Liver (tissue), 8 donors: ENCODE measurements at regions not wholly inside any gene's neighbourhood (a gene's known extent, or its start where the extent isn't known, plus 50 kb on each side); places are given as distances from the start of the nearest gene placed in this dataset.

Source experiments
- DNase-seq: peaks from one replicate; pipeline ENCODE4 v3.0.0-alpha.2; 2017; ENCODE audit warnings: low spot score
- H3K27ac ChIP-seq, 2 donors: one replicate each; pipeline ENCODE4 v1.7.0; 2013; ENCODE audit warnings: inconsistent platforms in 2 of 2, low read length in 2 of 2, control low read depth in 1 of 2, low read depth in 1 of 2, mild to moderate bottlenecking in 1 of 2
- H3K27me3 ChIP-seq, 4 donors: one replicate each; pipeline versions ENCODE4 v1.6.1 to v1.7.0; 2013; ENCODE audit warnings: low read length in 3 of 4, inconsistent platforms in 1 of 4, mild to moderate bottlenecking in 1 of 4, moderate library complexity in 1 of 4; ENCODE audit not compliant: control insufficient read depth in 4 of 4, insufficient read depth in 4 of 4
- H3K36me3 ChIP-seq, 4 donors: one replicate each; pipeline versions ENCODE4 v1.6.1 to v1.7.0; 2013; ENCODE audit warnings: low read length in 3 of 4, mild to moderate bottlenecking in 3 of 4, low read depth in 1 of 4, moderate library complexity in 1 of 4; ENCODE audit not compliant: control insufficient read depth in 4 of 4, insufficient read depth in 3 of 4
- H3K4me1 ChIP-seq, 4 donors: one replicate each; pipeline versions ENCODE4 v1.6.1 to v1.7.0; 2013; ENCODE audit warnings: low read length in 3 of 4, mild to moderate bottlenecking in 3 of 4, moderate library complexity in 1 of 4; ENCODE audit not compliant: control insufficient read depth in 4 of 4, insufficient read depth in 4 of 4
- H3K4me3 ChIP-seq, 3 donors: one replicate each; pipeline versions ENCODE4 v1.6.1 to v1.7.0; 2013; ENCODE audit warnings: low read length in 3 of 3, control low read depth in 1 of 3, low read depth in 1 of 3, mild to moderate bottlenecking in 1 of 3
- H3K9ac ChIP-seq, 2 donors: one replicate each; pipeline ENCODE4 v1.7.0; 2013; ENCODE audit warnings: low read length in 2 of 2, mild to moderate bottlenecking in 2 of 2, moderate library complexity in 2 of 2, control low read depth in 1 of 2, low read depth in 1 of 2
- H3K9me3 ChIP-seq, 4 donors: one replicate each; pipeline versions ENCODE4 v1.6.1 to v1.7.0; 2013; ENCODE audit warnings: low read length in 3 of 4; ENCODE audit not compliant: control insufficient read depth in 4 of 4
- EGR1 ChIP-seq, 2 donors: IDR thresholded peaks; 2 replicates each; pipeline ENCODE4 v1.6.1; 2016 to 2018; ENCODE audit warnings: antibody characterized with exemption in 2 of 2, low read depth in 2 of 2
- FOXA1 ChIP-seq: IDR thresholded peaks from 2 replicates; pipeline ENCODE4 v1.6.1; 2016; ENCODE audit warnings: antibody characterized with exemption
- FOXA2 ChIP-seq: IDR thresholded peaks from 2 replicates; pipeline ENCODE4 v1.6.1; 2016; ENCODE audit warnings: antibody characterized with exemption
- GABPA ChIP-seq, 2 donors: IDR thresholded peaks in 1 of 2; conservative IDR thresholded peaks in 1 of 2; 2 replicates each; pipeline ENCODE4 v1.6.1; 2016; ENCODE audit warnings: antibody characterized with exemption in 2 of 2, mild to moderate bottlenecking in 1 of 2, moderate library complexity in 1 of 2
- HNF4A ChIP-seq, 2 donors: conservative IDR thresholded peaks; 2 replicates each; pipeline ENCODE4 v1.6.1; 2016; ENCODE audit warnings: antibody characterized with exemption in 2 of 2, mild to moderate bottlenecking in 2 of 2
- HNF4G ChIP-seq: IDR thresholded peaks from 2 replicates; pipeline ENCODE4 v1.6.1; 2016; ENCODE audit warnings: antibody characterized with exemption
- JUND ChIP-seq, 2 donors: IDR thresholded peaks; 2 replicates each; pipeline ENCODE4 v1.6.1; 2016; ENCODE audit warnings: antibody characterized with exemption in 2 of 2
- NR2F2 ChIP-seq: IDR thresholded peaks from 2 replicates; pipeline ENCODE4 v1.6.1; 2016; ENCODE audit warnings: antibody characterized with exemption
- RAD21 ChIP-seq, 2 donors: IDR thresholded peaks; 2 replicates each; pipeline ENCODE4 v1.6.1; 2016; ENCODE audit warnings: antibody characterized with exemption in 2 of 2, mild to moderate bottlenecking in 2 of 2
- RXRA ChIP-seq, 2 donors: IDR thresholded peaks; 2 replicates each; pipeline ENCODE4 v1.6.1; 2017 to 2018; ENCODE audit warnings: antibody characterized with exemption in 2 of 2, mild to moderate bottlenecking in 1 of 2
- SP1 ChIP-seq: IDR thresholded peaks from 2 replicates; pipeline ENCODE4 v1.6.1; 2018; ENCODE audit warnings: antibody characterized with exemption, mild to moderate bottlenecking
- TAF1 ChIP-seq: conservative IDR thresholded peaks from 2 replicates; pipeline ENCODE4 v1.6.1; 2016; ENCODE audit warnings: antibody characterized with exemption, mild to moderate bottlenecking
- YY1 ChIP-seq: IDR thresholded peaks from 2 replicates; pipeline ENCODE4 v1.6.1; 2016; ENCODE audit warnings: antibody characterized with exemption, mild to moderate bottlenecking
- WGBS: extraction: QIAGEN DNeasy Blood & Tissue Kit; methylation state at CpG from one replicate; pipeline ENCODE4 v1.1.7; 2013; 5-methylcytosine and 5-hydroxymethylcytosine counted together
- TF ChIP-seq, protein P1 (sequence below): IDR thresholded peaks from 2 replicates; pipeline ENCODE4 v1.6.1; 2016; ENCODE audit warnings: antibody characterized with exemption, mild to moderate bottlenecking
- TF ChIP-seq, protein P2 (sequence below): IDR thresholded peaks from 2 replicates; pipeline ENCODE4 v1.6.1; 2016; ENCODE audit warnings: antibody characterized with exemption
- TF ChIP-seq, protein P3 (sequence below): IDR thresholded peaks from 2 replicates; pipeline ENCODE4 v1.6.1; 2016; ENCODE audit warnings: antibody characterized with exemption
- TF ChIP-seq, protein P4 (sequence below): IDR thresholded peaks from 2 replicates; pipeline ENCODE4 v1.6.1; 2016; ENCODE audit warnings: antibody characterized with exemption
- TF ChIP-seq, protein P5 (sequence below): fragments of 150-350 bp; IDR thresholded peaks from 2 replicates; pipeline ENCODE4 v1.5.1; 2017; ENCODE audit warnings: improper control_type of control experiment, low read depth, low read length; ENCODE audit not compliant: missing input control
- donor health status: healthy.
- donor health status: healthy.
- donor health status: healthy.
- donor health status: healthy.
- donor health status: healthy.

DNA sequence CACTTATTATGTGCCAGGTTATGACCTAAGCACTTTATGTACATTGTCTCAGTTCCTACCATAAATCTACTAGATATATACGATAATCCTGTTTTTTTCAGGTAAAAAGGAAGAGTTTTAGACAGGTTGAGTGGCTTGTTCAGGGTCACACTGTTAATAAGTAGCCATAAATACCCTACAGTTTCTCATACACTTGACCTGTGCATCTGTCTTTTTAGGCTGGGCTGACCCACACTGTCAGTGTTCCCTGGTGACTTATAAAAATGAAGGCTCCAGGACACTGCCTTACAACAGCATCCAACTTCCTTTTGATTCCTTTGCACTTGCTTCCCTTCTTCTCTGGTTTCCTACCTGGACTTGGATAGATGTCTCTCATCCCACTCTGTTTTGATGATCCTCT lies 78.2 kb upstream of the PAQR3 start:
- DNase-seq: no peak
- H3K4me3 ChIP-seq: no peak overlapping the region
- no peaks in the 10 kb centered on the region for H3K36me3 ChIP-seq
- 51% methylated on average over 1 of the region's 1 CpG for WGBS
- no peaks in the 10 kb centered on the region for H3K27me3 ChIP-seq
- no peaks in the 10 kb centered on the region for H3K4me1 ChIP-seq
- no peaks in the 10 kb centered on the region for H3K9me3 ChIP-seq
- H3K27ac ChIP-seq: no peak overlapping the region
- no peak overlapping the region for H3K9ac ChIP-seq
- TF ChIP-seq, protein P1, sequence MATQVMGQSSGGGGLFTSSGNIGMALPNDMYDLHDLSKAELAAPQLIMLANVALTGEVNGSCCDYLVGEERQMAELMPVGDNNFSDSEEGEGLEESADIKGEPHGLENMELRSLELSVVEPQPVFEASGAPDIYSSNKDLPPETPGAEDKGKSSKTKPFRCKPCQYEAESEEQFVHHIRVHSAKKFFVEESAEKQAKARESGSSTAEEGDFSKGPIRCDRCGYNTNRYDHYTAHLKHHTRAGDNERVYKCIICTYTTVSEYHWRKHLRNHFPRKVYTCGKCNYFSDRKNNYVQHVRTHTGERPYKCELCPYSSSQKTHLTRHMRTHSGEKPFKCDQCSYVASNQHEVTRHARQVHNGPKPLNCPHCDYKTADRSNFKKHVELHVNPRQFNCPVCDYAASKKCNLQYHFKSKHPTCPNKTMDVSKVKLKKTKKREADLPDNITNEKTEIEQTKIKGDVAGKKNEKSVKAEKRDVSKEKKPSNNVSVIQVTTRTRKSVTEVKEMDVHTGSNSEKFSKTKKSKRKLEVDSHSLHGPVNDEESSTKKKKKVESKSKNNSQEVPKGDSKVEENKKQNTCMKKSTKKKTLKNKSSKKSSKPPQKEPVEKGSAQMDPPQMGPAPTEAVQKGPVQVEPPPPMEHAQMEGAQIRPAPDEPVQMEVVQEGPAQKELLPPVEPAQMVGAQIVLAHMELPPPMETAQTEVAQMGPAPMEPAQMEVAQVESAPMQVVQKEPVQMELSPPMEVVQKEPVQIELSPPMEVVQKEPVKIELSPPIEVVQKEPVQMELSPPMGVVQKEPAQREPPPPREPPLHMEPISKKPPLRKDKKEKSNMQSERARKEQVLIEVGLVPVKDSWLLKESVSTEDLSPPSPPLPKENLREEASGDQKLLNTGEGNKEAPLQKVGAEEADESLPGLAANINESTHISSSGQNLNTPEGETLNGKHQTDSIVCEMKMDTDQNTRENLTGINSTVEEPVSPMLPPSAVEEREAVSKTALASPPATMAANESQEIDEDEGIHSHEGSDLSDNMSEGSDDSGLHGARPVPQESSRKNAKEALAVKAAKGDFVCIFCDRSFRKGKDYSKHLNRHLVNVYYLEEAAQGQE: no peak
- TF ChIP-seq, protein P2, sequence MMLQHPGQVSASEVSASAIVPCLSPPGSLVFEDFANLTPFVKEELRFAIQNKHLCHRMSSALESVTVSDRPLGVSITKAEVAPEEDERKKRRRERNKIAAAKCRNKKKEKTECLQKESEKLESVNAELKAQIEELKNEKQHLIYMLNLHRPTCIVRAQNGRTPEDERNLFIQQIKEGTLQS: no peak
- TF ChIP-seq FOXA1 (no peak), NR2F2 (no peak), GABPA (IDR thresholded peaks at IDR 0.05 in 1 of 2, conservative IDR thresholded peaks at IDR 0.05 in 1 of 2) (no peak), RAD21 (IDR thresholded peaks at IDR 0.05) (no peak), JUND (IDR thresholded peaks at IDR 0.05) (no peak), HNF4A (conservative IDR thresholded peaks at IDR 0.05) (no peak), FOXA2 (no peak), SP1 (no peak), EGR1 (IDR thresholded peaks at IDR 0.05; ENCODE audit: low read depth in 2 of 2) (no peak), HNF4G (no peak), YY1 (no peak), TAF1 (no peak), RXRA (IDR thresholded peaks at IDR 0.05) (no peak)
- TF ChIP-seq, protein P3, sequence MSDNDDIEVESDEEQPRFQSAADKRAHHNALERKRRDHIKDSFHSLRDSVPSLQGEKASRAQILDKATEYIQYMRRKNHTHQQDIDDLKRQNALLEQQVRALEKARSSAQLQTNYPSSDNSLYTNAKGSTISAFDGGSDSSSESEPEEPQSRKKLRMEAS: no peak
- TF ChIP-seq, protein P4, sequence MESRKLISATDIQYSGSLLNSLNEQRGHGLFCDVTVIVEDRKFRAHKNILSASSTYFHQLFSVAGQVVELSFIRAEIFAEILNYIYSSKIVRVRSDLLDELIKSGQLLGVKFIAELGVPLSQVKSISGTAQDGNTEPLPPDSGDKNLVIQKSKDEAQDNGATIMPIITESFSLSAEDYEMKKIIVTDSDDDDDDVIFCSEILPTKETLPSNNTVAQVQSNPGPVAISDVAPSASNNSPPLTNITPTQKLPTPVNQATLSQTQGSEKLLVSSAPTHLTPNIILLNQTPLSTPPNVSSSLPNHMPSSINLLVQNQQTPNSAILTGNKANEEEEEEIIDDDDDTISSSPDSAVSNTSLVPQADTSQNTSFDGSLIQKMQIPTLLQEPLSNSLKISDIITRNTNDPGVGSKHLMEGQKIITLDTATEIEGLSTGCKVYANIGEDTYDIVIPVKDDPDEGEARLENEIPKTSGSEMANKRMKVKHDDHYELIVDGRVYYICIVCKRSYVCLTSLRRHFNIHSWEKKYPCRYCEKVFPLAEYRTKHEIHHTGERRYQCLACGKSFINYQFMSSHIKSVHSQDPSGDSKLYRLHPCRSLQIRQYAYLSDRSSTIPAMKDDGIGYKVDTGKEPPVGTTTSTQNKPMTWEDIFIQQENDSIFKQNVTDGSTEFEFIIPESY: no peak
- TF ChIP-seq, protein P5, sequence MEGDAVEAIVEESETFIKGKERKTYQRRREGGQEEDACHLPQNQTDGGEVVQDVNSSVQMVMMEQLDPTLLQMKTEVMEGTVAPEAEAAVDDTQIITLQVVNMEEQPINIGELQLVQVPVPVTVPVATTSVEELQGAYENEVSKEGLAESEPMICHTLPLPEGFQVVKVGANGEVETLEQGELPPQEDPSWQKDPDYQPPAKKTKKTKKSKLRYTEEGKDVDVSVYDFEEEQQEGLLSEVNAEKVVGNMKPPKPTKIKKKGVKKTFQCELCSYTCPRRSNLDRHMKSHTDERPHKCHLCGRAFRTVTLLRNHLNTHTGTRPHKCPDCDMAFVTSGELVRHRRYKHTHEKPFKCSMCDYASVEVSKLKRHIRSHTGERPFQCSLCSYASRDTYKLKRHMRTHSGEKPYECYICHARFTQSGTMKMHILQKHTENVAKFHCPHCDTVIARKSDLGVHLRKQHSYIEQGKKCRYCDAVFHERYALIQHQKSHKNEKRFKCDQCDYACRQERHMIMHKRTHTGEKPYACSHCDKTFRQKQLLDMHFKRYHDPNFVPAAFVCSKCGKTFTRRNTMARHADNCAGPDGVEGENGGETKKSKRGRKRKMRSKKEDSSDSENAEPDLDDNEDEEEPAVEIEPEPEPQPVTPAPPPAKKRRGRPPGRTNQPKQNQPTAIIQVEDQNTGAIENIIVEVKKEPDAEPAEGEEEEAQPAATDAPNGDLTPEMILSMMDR: no peak
